Fibroblast of mammary gland (primary cell): ENCODE measurements at regions not wholly inside any gene's neighbourhood (a gene's known extent, or its start where the extent isn't known, plus 50 kb on each side); places are given as distances from the start of the nearest gene placed in this dataset.

Experiments used
- DNase-seq: peaks from one replicate; pipeline ENCODE4 v3.0.0-alpha.2; 2010; ENCODE audit warnings: low read depth
- H3K4me3 ChIP-seq: 2 replicates; pipeline ENCODE4 v1.5.1; 2011; ENCODE audit warnings: low read depth, mild to moderate bottlenecking, low read length, moderate library complexity; ENCODE audit not compliant: control insufficient read depth
- CTCF ChIP-seq: conservative IDR thresholded peaks from 2 replicates; pipeline ENCODE4 v1.5.1; 2011; ENCODE audit warnings: low read depth, low read length, inconsistent platforms; ENCODE audit not compliant: control insufficient read depth, insufficient read depth

- no peak for TF ChIP-seq CTCF
These were observed 714.1 kb upstream of the TMEM132C start for GRCh38 chr12:127552838-127553237.

DNA sequence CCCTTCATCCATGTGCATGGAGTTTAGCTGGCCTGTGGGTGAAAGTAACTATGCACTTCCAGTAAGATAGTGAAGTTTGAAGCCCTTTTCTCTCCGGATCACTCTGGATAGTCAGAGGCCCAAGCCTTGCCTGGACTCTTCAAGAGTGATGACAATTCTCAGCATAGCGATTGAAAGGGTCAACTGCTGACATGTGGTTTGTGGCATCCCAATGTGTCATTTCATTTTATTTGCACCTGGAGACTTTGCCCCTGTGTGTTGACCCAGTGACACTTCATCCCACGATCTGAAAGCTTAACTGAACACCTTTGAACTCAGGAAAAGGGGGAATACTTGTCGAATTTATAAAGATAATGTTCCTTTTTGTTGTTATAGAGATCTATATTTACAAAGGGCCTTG is 711.9 kb upstream of the TMEM132C start:
- no peak for DNase-seq
- no peak overlapping the region for H3K4me3 ChIP-seq
- no peak for TF ChIP-seq CTCF

More at GRCh38 chr12:127552838-127553237, 714.1 kb upstream of the TMEM132C start:
- H3K4me3 ChIP-seq = no peak overlapping the region
- DNase-seq = no peak

- TF ChIP-seq CTCF = no peak
These were observed 710.6 kb upstream of the TMEM132C start for GRCh38 chr12:127556231-127556886.

DNA sequence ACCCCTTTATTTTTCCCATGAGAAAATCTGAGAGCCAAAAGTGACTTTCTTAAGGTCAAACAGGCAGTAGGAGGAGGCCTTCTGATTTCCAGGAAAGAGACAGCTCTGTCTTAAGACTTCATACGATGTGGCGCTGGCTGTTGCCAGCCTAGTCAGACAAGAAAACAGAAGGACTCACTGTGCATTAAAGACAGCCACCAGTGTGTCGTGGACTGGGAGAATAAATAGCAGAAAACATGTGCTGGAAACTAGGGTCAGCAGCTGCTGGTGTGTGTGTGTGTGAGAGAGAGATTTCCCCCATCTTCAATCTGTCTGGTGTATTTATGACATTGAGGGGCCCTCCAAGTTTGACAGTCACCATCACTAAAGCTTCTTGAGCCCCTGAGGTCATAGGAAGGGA is 708.6 kb upstream of the TMEM132C start:
- DNase-seq = no peak
- no peak overlapping the region for H3K4me3 ChIP-seq
- TF ChIP-seq CTCF = no peak

More at GRCh38 chr12:127556231-127556886, 710.6 kb upstream of the TMEM132C start:
- no peak overlapping the region for H3K4me3 ChIP-seq
- DNase-seq = no peak

GRCh38 chr12:127559349-127560040 is 707.5 kb upstream of the TMEM132C start:
- TF ChIP-seq CTCF = peak; percentile 70
- H3K4me3 ChIP-seq = no peak overlapping the region
- DNase-seq = peak; percentile 97

DNA sequence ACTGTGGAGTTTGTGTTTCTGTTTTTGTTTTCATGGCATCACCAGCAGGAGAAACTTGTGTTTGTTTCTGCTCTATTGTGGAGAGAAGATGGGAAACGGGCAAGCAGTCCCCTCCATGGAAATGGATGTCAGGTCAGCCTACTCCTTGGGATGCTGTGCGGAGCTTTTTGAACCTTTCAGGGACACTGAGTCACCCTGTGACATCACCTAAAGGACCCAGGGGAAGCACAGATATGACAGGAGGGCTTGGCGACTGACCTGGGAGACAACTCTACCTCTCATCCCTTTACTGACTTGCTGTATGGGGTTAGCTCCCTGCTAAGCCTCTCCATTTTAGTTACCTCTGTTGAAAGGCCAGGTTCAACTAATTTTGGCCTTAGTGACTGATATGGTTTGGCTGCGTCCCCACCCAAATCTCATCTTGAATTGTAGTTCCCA is 706.9 kb upstream of the TMEM132C start:
- TF ChIP-seq CTCF = no peak
- no peak overlapping the region for H3K4me3 ChIP-seq
- no peak for DNase-seq
